HG03354 (cell line): ENCODE measurements at regions not wholly inside any gene's neighbourhood (a gene's known extent, or its start where the extent isn't known, plus 50 kb on each side); places are given as distances from the start of the nearest gene placed in this dataset.
"Not testable (repeated sequence)": the region's sequence is repeated elsewhere in the genome, so short reads cannot be mapped to it uniquely, and the experiment has no call there.

ENCODE experiments used
- ATAC-seq: cut with Tn5 transposase; IDR thresholded peaks from one replicate; pipeline ENCODE4 v1.9.1; 2021; ENCODE audit warnings: mild to moderate bottlenecking; ENCODE audit not compliant: unreplicated experiment, poor library complexity, severe bottlenecking

- no peak for ATAC-seq
These were observed 284.1 kb upstream of the ONECUT1 start for GRCh38 chr15:53074221-53074620.

GRCh38 chr15:53072077-53072476 is 281.9 kb upstream of the ONECUT1 start:
- no peak for ATAC-seq

DNA sequence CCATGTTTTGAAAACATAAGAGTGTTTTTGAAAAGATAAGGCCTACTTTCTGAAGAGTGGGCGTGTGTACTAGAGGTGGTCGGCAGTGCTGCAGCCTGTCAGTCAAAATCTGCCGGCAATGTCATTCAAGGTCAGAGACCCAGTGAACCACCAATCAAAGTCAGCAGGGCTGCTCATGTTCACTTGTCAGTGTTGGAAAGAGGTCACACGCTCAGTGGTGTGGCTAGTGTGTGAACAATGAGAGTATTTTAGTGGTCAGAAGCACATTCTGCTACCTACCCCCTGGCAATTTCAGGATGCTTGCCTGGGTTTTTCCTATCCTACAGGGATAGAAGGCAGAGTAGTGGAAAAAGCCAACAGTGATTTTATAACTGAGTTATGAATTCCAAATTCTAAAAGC is 278.5 kb upstream of the ONECUT1 start:
- no peak for ATAC-seq

- no peak for ATAC-seq
These were observed 269.3 kb upstream of the ONECUT1 start for GRCh38 chr15:53059273-53060043.

GRCh38 chr15:53046153-53046790 is 256.1 kb upstream of the ONECUT1 start:
- ATAC-seq, result no peak

- no peak for ATAC-seq
These were observed 248.5 kb upstream of the ONECUT1 start for GRCh38 chr15:53038655-53038941.

GRCh38 chr15:53037904-53038654 is 247.9 kb upstream of the ONECUT1 start:
- ATAC-seq, result no peak

- ATAC-seq, result no peak
These were observed 246.5 kb upstream of the ONECUT1 start for GRCh38 chr15:53036641-53037040.

DNA sequence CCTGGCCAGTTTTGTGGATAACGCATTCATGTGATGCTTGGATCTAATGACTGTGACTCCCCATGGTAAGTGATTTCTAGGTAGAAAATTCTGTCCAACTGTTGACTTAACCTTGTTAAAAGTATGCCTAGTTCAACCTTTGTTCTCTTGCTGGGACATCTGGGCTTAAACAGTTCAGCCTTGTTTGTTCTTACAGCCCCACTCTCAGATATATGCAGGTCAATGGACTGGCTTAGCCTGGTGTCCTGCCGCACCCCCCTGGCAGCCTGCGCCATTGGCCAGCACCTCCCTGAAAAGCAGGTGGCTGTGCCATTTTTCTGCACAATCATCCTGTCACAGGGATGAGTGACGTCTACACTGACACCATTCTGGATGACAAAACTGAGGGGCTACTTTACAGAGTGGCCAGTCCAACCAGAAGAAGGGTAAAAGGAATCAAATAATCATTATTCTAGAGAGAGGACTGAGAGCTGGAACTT is 244.7 kb upstream of the ONECUT1 start:
- no peak for ATAC-seq

DNA sequence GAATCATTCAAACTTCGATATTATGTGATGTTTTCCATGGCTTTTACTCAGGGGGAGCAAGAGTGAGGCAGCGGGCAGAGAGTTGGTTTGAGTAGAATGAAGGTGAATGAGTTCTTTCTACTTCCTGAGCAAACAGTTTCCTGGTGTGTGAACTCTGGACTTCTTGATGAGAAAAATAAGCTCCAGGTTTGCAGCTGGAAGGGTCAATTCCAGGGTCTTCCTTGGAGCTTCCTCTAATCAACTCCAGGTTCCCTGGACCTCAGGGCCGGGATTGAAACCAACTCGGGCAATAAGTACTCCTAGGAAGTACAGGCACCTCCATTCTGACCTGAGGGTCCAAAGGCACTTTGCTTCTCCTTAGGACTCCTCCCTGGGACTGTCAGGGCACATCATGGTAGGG is 243.6 kb upstream of the ONECUT1 start:
- ATAC-seq, result no peak

GRCh38 chr15:53031469-53031868 is 241.3 kb upstream of the ONECUT1 start:
- ATAC-seq, result no peak

- ATAC-seq, result no peak
These were observed 232.7 kb upstream of the ONECUT1 start for GRCh38 chr15:53022788-53023187.

- ATAC-seq, result no peak
These were observed 223.2 kb upstream of the ONECUT1 start for GRCh38 chr15:53013329-53013728.

DNA sequence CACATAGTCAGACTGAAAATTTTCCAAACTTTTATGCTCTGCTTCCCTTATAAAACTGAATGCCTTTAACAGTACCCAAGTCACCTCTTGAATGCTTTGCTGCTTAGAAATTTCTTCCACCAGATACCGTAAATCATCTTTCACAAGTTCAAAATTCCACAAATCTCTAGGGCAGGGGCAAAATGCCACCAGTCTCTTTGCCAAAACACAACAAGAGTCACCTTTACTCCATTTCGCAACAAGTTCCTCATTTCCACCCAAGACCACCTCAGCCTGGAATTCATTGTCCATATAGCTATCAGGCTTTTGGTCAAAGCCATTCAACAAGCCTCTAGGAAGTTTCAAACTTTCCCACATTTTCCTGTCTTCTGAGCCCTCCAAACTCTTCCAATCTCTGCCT is 221.6 kb upstream of the ONECUT1 start:
- ATAC-seq, result not testable (repeated sequence)

GRCh38 chr15:53009093-53009492 is 219.0 kb upstream of the ONECUT1 start:
- ATAC-seq, result no peak

- ATAC-seq, result no peak
These were observed 210.3 kb upstream of the ONECUT1 start for GRCh38 chr15:53000409-53000808.

DNA sequence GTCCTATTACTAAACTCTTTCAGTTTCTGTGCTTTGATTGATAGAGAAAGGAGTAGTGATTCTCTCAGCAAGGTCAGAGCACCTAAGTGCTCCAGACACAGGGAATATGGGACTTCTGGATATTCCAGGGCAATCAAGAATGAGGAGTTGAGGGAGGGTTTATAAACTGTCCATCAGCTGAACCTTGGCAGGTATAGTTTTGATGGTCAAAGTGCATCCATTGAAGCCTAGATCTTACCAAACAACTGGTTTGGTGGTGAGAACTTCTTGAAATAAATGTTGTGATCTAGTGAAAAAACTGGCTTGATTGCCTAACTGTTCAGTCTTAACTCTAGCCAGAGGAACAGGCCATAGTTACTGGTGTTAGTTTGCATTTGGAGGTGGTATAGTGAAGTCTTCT is 207.0 kb upstream of the ONECUT1 start:
- ATAC-seq, result no peak

DNA sequence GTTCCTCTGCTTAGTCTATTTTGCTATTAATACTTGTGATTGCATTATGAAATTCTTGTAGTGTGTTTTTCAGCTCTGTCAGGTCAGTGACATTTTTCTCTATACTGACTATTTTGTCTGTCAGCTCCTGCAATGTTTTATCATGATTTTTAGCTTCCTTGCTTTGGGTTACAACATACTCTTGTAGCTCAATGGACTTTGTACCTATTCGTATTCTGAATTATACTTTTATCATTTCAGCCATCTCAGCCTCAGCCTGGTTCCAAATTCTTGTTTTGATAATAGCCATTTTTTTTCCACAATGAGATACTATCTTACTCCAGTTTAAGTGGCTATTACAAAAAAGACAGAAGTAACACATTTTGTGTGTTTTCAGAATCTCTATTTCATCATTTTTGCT is 204.2 kb upstream of the ONECUT1 start:
- no peak for ATAC-seq

DNA sequence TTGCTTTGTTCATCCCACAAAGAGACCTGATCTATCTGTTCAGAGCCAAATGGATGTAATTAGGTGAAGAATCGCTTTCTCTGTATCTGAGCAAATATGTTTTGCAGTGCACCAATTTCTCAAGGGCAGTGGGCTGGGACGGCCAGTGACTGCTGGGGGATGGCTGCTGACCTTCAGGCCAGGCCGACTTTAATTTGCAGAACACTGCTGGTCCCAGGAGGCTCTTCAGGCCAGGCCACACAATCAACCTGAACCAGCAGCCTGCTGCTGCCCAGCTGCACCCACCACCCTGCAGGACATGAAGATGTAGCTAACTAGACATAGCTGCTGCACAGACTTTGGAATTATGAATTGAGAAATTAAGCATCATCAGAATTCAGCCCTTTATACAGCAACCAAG is 194.4 kb upstream of the ONECUT1 start:
- no peak for ATAC-seq

DNA sequence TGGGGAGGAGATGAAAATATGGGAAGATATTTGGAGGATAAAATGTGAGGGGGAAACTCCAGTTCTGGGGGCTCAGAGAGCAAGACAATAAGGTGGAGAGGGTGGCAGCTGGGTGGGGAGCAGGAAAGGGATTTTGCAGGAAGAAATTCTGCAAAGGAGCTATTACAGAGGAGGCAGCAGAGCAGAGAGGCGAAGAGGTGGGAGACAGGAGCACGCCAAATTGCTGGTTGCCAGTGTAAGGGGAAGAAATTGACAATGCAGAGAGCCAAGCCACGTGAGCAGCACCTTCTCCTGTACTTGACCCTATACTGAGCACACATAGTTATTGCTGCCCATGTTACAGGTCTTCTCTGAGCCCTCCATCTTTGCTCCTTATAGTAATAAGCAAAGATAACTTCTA is 190.3 kb upstream of the ONECUT1 start:
- ATAC-seq, result no peak

GRCh38 chr15:52976516-52977075 is 186.5 kb upstream of the ONECUT1 start:
- ATAC-seq, result no peak
